GM11168 (cell line): ENCODE measurements at regions not wholly inside any gene's neighbourhood (a gene's known extent, or its start where the extent isn't known, plus 50 kb on each side); places are given as distances from the start of the nearest gene placed in this dataset.
"Not testable (repeated sequence)": the region's sequence is repeated elsewhere in the genome, so short reads cannot be mapped to it uniquely, and the experiment has no call there.

Source experiments
- in situ Hi-C: fragments of 300-500 bp; cut with MboI; formaldehyde crosslinking; loops from one replicate; pipeline ENCODE4 v1.12.0; 2022; ENCODE audit warnings: low sequenced_read_pairs; ENCODE audit not compliant: unreplicated experiment

- in situ Hi-C loops: not testable (repeated sequence)
Measured at GRCh38 chr10:30682377-30683199, 53.0 kb upstream of the LYZL2 start.

- in situ Hi-C loops: no loop called here
Measured at GRCh38 chr10:30680908-30681307, 51.4 kb upstream of the LYZL2 start.
